ENCODE measurements at regions not wholly inside any gene's neighbourhood (a gene's known extent, or its start where the extent isn't known, plus 50 kb on each side); places are given as distances from the start of the nearest gene placed in this dataset.
"Not testable (repeated sequence)": the region's sequence is repeated elsewhere in the genome, so short reads cannot be mapped to it uniquely, and the experiment has no call there.

DNA sequence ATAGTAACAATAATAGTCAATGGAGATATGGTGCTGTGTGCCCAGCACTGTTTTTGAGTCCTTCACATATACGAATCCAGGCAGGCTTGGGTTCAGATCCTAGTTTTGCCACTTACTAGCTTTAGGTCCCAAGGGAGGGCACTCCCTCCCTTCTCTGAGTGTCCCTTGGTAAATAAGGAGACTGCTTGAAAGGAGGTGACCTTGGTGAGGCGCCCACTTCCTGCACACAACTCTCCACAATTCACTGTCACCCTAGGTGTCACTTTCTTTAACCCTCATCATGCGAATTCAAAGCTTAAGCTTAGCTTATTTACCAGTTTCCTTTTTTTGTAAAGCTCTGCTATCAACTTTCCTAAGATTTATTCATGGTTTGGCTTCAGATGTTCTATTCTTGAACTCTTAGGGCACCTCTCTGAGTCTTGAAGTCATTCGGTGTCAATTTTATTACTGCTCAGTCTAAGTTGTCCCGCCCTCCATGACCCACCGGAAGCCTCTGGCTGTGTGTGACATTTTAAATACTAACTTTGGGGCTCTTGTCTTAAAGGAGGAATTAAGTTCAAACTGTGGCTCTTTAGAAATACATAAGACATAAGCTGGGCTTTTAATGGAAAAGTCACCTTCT, 170.7 kb upstream of the ZNF618 start:
- no peak for DNase-seq (ENCODE audit: low read depth)

DNA sequence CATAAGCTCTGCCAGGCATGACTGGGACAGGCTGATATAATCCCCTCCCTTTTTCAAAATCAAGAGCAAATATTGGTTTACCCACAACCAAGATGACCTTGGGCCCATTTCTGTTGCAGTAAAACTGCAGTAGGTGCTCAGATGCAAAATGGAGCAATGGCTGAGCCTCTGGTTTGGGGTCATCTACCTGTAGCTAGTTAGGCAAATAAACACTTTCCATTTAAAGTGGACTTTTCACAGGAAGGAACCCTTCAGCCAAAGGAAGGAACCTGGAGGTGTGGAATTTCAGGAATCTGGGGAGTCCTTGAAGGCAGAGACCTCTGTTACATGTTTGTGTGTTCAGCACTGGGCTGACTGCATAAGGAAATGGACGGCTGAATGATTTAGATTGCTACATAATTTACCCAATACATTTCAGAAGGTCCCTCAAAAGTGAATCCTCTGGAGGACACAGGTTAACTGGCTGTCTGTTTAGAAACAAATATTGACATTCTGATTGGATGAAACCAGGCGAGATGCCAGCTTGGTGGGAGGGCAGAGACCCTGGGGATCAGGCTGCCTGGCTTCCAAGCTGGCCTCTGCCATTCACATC, 170.1 kb upstream of the ZNF618 start:
- no peak for DNase-seq (ENCODE audit: low read depth)

DNA sequence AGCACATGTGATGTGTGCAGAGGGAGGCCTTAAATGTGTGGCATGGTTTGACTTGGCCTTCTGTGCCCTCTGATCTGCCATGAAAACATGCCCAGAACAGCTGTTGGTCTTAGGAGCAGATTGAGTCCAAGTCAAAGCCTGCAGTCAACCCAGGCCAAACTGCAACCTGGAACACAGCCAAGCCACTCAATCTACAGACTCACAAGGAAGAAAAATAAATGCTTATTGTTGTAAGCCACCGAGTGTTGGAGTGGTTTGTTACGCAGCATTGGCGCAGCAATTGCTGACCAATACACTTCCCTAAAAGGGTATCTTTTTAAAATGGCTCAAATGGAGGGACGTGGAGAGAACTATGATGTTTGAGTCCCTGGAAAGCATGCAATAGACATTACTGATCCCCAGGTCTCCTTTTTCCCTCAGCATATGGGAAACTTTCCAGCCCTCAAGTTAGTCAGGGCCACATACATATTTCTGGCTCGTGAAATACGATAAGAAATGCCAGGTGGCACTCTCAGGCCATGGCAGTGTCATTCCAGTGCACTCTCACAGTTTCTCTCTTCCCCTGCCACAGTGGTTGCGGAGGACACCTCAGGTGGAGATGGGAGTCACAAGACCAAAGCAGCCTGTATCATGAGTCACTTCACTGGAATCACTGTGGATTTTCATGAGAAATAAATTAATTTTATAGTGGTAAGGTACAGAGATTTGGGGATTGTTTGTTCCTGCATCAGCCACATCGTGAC, 168.0 kb upstream of the ZNF618 start:
- no peak for DNase-seq (ENCODE audit: low read depth)

DNA sequence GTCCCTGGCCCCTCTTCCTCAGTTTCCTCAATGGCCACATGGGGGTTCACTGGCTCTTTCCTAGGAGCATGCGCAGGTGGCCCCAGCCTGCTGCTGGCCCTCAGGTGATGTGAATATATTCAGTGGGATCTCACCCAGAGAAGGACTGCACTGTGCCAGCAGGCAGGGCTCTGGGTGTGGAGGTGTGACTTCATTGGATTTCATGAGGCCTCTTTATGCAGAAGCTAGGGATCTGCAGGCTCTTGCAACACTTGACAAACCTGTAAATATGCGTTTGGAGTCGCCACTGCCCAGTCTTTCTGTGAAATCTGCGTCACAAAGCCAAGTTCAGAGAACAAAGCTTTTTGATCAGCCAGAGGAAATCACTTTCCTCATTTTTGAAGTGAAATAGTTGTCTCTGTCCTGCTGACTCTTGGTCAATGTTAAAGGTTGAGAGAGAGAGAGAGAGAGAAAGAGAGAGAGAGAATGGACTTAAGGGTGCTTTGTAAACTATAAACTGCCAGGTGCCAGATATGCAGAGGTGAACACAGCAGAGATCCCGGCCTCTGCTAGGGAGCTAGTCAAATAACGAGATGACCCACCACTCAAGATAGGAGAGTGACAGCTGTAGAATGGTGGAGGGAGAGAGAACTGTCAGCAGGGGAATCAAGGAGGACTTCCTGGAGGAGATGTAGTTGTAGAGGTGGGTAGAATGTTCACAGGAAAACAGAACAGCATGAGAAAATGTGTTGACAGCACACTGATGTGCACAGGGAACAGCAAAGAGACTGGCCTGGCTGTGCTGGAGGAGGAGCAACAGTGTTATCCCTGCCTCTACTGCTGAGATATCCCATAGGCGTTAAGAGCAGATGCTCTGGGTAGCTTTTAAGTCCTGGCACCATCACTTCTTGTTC, 167.0 kb upstream of the ZNF618 start:
- no peak for DNase-seq (ENCODE audit: low read depth)

DNA sequence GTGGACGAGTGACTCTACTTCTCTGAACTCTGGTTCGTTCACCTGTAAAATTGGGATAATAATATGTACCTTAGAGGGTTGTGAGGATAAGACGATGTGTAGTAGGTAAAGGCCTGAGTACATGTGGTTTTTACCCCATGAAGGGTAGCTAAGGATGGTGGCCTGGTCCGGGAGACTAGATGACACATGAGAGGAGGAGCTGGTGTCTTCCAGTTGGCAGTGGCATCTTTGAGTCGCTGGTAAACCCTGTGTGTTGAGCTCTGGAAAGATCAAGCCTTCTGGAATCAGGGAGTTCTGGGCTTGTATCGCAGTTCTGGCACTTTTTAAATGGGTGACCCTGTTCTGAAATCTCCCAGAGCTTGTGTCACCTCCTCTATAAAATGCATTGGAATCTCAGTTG, 166.4 kb upstream of the ZNF618 start:
- DNase-seq (ENCODE audit: low read depth) = no peak

DNA sequence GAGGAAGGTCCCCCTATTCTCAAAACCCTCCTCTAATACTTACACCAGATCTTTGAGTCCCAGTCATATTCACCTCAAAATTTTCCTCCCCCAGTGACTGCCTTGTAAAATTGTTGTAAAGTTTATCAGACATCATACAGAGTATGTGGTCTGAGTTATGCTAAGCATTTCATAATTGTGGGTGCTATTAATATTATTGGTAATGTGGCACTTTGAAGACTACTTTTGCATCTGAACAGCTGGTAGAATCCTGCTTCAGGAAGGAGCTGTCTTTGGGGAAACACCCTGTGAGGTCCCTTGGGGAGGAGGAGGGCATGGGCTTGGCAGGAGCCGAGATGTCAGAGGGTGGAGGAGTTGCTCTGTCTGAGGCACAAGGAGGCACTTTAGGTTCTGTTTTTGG, 164.9 kb upstream of the ZNF618 start:
- DNase-seq (ENCODE audit: low read depth) = no peak

DNA sequence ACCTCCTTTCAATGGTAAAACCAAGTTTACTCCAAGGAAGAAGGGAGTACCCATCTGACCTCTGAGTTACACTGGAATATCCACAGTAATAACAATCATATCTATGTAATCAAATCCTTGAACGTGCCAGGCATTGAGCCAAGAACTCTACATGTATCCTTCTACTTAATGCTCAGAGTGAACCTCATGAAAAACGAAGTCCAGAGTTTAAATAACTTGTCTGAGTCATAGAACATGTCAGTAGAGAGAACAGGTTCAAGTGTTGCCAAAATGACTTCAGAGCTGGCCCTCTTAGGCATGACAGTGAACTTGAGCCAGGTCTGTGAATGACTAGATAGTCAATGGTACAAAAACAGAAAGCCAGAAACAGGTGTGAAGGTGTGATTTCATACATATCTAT, 164.1 kb upstream of the ZNF618 start:
- peak; percentile 42 for DNase-seq (ENCODE audit: low read depth)

DNA sequence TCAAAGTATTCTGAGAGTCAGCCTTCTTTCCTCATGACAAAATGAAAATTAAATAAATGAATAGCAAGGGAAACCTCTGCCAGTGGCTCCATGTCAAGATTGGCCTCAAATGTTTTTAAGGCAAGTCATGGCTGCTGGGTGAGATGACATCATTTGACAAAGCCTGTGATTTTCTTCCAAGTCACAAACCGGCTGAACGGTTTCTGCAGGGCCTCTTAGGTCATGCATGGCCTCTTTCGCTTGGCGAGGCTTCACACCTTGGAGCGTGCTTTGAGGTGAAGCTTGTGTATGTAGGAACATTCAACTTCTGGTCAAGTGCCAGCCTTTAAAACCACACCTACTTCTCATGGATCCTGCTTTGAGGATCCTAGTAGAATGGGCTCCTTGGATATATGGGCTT, 161.0 kb upstream of the ZNF618 start:
- peak; percentile 61 for DNase-seq (ENCODE audit: low read depth)

DNA sequence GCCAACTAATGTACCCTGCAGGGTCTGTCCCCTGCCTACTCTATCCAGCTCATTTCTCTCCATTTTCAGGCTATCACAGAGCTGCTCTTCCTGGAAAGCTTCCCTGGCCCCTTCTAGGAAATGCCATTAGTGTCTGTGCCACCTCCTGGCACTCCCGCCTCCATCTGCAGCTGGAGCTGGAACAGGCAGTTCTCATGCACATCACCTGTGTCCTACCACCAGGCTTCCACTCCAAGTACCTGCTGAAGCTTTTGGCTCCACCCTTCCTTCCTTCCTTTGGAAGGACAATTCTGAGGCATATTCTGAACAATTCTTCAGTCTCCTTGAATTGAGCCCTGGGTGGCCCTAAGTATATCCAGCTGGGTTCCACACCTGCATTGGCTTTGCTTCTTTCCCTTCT, 156.2 kb upstream of the ZNF618 start:
- DNase-seq (ENCODE audit: low read depth) = no peak

DNA sequence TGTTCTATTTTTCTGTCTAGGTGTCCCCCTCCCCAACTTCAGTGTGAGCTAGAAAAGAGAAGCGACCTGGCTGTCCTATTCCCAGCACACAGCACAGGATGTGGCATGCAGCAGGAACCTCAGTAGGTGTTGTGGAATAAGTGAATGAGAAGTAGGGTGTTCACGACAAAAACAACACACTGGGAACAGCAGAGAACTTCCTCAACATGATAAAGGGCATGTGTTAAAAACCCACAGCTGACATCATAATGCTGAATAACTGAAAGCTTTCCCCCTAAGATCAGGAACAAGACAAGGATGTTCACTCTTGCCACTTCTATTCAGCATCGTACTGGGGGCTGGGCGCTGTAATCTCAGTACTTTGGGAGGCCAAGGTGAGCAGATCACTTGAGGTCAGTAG, 155.6 kb upstream of the ZNF618 start:
- DNase-seq (ENCODE audit: low read depth) = no peak

DNA sequence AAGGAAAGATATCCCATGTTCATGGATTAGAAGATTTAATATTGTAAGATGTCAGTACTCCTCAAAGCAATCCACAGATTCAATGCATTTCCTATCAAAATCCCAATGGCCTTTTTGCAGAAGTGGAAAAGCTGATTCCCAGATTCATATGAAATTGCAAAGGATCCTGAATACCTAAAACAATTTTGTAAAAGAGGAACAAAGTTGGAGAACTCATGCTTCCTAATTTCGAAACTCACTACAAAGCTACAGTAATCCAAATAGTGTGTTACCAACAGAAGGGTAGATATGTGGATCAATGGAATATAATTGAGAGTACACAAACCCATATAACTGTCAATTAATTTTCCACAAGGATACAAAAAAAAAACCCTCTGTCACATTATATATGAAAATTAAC, 154.3 kb upstream of the ZNF618 start:
- DNase-seq (ENCODE audit: low read depth) = no peak

DNA sequence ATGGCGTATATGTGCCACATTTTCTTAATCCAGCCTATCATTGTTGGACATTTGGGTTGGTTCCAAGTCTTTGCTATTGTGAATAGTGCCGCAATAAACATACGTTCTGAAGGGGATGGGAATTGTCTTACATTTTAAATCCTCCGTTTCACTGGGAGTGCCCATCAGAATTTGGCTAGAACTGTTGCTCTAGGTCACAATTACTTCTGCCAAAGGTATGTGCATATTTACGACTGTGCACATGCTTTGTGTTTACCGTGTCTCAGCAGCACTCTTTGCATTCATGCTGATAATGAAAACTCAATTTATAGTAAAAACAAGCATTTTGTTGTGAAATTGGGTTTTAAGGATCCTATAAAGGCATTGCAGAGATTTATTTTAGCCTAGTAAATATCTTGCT, 151.9 kb upstream of the ZNF618 start:
- no peak for DNase-seq (ENCODE audit: low read depth)

DNA sequence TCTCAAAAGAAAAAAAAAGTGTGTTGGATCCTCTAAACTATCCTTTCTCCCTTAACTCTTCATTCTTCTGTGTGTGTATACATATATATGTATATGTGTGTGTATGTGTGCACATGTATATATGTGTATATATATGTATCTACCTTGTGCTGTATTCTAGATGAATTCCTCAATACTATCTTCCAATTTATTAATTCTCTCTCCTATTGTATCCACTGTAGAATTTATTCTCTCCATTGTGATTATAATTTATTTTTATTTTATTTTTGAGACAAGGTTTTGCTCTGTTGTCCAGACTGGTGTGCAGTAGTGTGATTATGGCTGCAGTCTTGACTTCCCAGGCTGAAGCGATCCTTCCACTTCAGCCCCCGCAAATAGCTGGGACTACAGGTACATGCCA, 147.1 kb upstream of the ZNF618 start:
- DNase-seq (ENCODE audit: low read depth) = no peak

DNA sequence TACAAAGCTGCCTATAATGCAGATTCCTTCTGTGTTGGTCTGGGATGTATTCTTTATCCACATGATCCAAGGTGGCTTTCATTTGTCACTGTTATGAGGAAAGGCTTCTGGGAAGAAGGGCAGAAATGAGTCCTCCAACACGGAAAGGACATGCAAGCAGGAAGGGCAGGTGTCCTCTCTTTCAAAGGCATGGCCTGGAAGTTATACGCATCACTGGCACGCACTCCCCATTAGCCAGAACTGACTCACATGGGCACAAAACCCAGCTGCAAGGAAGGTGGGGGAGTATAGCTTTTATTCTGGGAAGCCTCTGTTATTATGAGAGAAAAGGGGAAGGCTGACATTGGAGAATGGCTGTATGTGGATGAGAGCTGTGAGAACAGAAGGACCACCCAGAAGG, 141.3 kb upstream of the ZNF618 start:
- DNase-seq (ENCODE audit: low read depth) = no peak

DNA sequence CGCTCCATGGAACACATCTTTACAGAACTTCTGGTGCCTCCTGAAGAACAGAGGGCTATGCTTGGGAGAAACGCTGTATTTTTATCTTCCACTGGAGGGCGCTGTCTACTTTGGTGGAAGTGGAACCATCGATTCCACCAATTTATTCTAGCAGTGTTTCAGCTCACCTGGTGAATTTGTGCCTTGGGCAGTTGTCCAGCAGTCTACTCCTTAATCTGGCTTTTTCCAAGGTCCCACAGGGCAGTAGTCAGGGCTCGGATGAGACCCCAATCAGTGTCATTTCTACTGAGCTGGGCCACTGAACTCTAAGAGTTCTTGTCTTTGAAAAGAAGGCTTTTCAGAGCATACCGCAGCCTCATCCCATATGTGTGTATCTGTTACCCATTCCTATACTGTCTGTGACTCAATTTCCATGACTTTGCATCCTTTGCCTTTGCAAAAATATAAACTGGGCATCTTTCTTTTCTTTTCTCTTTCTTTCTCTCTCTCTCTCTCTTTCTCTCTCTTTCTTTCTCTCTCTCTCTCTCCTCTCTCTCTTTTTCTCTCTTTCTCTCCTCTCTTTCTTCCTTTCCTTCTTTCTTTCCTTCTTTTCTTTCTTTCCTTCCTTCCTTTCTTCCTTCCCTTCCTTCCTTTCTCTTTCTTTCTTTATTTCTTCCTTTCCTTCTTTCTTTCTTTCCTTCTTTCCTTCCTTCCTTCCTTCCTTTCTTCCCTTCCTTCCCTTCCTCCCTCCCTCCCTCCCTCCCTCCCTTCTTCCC, 138.4 kb upstream of the ZNF618 start:
- peak; percentile 76 for DNase-seq (ENCODE audit: low read depth)

DNA sequence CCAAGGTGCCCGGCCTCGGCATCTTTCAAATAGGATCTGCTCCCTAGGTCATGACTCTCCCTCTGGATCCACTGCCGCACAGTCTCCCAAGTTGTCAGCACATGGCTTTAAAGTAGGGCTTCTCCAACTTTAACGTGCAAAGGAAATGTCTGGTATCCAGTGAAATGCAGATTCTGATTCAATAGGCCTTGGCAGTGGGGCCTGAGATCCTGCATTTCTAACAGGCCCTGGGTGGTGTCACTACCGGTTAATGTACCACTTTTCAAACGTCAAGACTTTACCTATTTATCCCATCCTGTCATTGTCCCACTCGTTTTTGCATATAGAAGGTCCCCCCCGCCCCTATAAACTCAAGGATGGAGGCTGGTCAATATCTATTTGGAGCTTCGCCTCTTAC, 137.6 kb upstream of the ZNF618 start:
- peak; percentile 5 for DNase-seq (ENCODE audit: low read depth)

DNA sequence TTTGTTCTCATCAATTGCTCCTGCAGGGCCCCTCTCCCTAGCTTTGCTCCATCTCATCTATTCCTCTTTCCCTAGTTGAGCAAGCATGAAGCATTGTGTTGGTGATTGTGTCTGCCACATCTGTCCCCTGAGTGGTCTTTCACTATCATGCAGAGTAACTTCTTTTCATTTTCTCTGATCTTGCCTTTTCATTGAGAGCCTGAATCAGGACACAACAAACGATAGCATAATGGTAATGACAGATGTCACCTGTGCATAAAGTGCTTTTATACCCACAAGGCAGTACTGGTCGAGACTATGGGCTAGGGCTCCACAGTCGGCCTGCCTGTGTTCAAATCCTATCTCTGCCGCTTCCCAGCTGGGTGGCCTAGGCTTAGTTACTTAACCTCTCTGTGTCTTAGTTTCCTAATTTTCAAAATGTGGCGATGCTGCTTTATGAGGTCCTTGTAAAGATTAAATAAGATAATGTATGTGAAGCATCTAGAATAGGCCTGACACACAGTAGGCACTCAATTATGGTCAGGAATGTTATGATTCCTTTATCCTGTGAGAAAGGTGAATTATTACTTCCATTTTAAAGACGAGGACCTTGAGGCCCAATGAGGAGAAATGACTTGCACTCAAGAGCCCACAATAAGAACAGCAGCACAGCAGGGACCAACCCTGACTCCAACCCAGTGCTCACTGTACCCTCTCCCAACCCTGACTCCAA, 137.1 kb upstream of the ZNF618 start:
- DNase-seq (ENCODE audit: low read depth) = peak; percentile 33

DNA sequence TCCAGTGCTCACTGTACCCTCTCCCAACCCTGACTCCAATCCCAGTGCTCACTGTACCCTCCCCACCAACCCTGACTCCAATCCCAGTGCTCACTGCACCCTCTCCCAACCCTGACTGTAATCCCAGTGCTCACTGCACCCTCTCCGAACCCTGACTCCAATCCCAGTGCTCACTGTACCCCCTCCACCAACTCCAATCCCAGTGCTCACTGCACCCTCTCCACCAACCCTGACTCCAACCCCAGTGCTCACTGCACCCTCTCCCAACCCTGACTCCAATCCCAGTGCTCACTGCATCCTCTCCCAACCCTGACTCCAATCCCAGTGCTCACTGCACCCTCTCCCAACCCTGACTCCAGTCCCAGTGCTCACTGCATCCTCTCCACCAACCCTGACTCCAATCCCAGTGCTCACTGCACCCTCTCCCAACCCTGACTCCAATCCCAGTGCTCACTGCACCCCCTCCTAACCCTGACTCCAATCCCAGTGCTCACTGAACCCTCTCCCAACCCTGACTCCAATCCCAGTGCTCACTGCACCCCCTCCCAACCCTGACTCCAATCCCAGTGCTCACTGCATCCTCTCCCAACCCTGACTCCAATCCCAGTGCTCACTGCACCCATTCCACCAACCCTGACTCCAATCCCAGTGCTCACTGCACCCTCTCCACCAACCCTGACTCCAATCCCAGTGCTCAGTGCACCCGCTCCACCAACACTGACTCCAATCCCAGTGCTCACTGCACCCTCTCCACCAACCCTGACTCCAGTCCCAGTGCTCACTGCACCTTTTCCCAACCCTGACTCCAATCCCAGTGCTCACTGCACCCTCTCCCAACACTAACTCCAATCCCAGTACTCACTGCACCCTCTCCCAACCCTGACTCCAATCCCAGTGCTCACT, 136.3 kb upstream of the ZNF618 start:
- DNase-seq (ENCODE audit: low read depth) = not testable (repeated sequence)

DNA sequence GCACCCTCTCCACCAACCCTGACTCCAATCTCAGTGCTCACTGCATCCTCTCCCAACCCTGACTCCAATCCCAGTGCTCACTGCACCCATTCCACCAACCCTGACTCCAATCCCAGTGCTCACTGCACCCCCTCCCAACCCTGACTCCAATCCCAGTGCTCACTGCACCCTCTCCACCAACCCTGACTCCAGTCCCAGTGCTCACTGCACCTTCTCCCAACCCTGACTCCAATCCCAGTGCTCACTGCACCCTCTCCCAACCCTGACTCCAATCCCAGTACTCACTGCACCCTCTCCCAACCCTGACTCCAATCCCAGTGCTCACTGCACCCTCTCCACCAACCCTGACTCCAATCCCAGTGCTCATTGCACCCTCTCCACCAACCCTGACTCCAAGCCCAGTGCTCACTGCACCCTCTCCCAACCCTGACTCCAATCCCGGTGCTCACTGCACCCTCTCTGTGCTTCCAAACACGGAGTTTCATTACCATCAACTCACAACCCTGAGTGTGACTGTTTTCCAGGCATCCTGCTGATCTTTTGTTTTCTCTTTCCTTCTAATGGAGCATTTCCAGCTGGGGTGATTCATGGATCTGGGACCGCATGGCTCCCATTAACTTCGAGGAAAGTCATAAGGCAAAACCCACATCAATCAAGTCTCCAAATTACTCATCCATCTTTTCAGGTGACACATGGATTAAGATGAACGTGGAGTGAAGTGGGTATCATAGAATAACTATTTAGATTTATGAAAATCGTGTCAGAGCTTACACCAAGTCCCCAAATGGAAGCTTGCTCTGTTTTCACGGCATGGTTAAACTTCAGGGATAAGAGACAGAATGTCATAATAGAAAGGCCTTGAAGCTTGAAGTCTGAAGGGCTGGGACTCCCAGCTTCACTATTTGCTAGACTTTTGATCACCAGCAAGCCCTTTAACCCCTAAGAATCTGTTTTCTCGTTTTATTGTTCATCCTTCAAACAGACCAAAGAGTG, 135.3 kb upstream of the ZNF618 start:
- peak; percentile 86 for DNase-seq (ENCODE audit: low read depth)
